GM18909 (cell line): ENCODE measurements at regions not wholly inside any gene's neighbourhood (a gene's known extent, or its start where the extent isn't known, plus 50 kb on each side); places are given as distances from the start of the nearest gene placed in this dataset.

ENCODE experiments used
- ATAC-seq: cut with Tn5 transposase; IDR thresholded peaks from one replicate; pipeline ENCODE4 v1.9.1; 2021; ENCODE audit warnings: mild to moderate bottlenecking; ENCODE audit not compliant: unreplicated experiment, poor library complexity

DNA sequence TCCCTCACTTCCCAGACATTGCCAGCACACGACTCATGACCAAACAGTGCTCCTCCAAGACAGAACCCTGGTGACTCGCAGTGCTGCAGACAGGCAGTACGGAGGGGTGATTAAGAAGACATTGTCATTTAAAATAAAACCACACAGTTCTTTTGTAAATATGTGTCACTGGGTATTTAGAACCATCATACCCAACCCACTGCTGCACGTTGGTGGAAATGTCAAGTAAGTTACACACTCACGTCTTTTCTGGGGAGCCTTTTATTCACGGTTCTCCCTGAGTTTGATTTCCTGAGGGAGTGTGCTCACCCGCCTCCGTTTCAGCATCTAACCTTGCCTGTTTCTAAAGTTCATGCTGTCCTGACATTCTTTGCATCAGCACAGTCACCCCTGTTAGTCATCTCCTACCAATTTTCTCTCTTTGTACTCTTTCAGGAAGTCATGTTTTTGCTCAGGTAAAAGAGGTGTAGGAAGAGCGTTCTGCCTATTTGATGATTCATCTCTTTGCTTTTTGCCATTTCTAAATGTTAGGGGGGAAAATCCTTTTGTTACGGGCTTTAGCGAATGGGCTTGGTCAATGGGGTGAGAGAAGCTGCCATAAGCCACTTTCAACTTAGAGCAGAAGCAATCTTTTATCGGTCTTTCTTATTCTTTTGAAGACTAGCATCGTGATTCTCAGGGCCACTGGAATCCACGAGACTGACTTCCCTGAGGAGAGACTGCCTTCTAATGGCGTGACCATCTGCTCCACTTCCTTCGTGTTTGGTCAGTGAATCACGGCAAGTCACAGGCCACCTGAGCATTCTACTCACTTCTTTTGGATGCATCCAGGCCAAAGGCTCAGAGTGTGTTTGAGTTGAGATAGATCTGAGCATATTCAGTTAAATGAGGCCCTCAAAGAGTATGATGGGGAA, 512.8 kb upstream of the JARID2 start:
- ATAC-seq: no peak

- no peak for ATAC-seq
Observed at GRCh38 chr6:14734052-14734415, 511.8 kb upstream of the JARID2 start.

GRCh38 chr6:14734416-14735340, 511.2 kb upstream of the JARID2 start:
- ATAC-seq: peak; percentile 86

GRCh38 chr6:14735956-14736486, 509.8 kb upstream of the JARID2 start:
- ATAC-seq: no peak

DNA sequence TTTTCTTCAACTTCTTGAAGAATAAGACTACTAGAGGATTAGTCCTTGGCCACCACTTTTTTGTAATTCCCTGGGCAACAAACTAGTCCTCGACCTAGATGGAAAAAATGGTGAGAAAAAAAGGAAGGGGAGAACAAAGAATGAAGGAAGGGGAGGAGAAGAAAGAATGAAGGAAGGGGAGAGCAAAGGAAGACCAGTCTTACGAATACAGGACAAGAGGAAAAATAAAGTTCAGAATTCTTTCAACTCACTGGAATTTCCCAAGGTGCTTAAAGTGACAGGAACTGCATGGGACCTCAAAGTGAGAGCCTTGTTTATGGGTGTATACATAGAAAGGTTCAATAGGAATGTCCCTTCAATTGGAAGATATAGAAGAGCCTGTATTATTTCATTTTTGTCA, 509.3 kb upstream of the JARID2 start:
- no peak for ATAC-seq

GRCh38 chr6:14738497-14738896, 507.4 kb upstream of the JARID2 start:
- no peak for ATAC-seq

DNA sequence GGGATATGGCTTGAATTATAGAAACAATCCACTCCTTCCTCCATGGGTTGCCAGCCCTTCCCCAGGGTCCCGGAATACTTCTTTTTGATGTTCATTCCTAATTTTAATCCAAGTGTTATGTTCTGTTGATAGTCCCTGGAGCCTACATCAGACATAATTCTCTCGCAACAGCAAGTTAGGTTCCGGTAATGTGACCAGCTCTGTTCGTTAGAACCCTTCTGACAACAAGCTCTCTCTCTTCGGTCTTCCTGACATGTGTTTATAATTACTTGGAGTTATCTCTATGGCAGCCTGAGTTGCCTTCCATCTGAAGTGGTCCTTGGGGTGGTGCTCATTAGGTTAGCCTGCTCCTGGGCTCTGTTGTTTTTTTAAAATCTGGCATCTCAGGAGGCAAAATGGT, 506.9 kb upstream of the JARID2 start:
- ATAC-seq: no peak

GRCh38 chr6:14739827-14740226, 506.0 kb upstream of the JARID2 start:
- no peak for ATAC-seq

- no peak for ATAC-seq
Observed at GRCh38 chr6:14742171-14742570, 503.7 kb upstream of the JARID2 start.

- ATAC-seq: no peak
Observed at GRCh38 chr6:14742680-14743079, 503.2 kb upstream of the JARID2 start.

DNA sequence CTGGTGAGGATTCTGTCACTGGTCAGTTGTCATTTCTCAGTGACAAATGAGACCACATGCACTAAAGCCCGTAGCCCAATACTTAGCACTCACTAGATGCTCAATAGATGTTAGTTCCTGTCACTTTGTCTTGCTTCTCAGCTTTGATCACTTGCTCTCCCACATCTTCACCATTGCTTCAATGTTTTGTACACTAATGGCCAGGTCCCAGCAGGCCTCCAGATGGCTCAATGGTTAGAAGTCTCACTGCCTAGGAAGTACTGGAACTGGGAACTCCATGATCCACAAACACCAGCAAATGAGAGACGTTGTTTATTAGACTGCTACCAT, 502.8 kb upstream of the JARID2 start:
- no peak for ATAC-seq

DNA sequence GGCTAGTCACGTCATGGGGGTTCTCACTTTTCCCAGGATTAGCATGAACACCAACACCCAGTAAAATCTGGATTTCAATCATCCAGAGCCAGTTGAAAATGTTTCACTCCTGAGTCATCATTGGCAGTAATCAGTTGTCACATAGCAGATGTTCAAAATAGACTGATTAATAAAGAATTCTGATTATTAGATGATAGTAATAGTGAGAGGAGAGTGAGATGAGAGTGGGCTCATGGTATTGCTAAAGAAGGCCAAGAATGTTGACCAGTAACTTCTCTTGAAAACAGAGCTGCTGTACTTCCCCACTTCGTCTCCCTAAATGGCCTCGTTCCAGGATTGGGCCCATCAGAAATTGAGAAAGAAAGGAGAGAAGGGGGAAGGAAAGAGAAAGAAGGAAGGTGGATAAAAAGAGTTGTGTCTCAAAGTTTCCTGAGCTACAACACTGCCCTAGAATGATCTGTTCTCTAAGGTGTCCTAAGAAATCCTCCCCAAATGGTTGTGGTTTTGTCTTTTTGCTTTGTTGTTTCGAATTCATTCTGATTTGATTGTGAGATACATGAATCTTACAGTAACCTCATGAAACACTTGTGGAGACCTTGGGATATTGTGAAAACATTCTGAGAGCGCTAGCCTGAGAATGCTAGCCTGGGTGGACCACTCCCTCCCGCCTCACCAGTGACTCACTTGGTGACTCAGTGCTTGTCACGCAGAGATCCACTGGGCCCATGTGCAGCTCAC, 502.2 kb upstream of the JARID2 start:
- no peak for ATAC-seq

DNA sequence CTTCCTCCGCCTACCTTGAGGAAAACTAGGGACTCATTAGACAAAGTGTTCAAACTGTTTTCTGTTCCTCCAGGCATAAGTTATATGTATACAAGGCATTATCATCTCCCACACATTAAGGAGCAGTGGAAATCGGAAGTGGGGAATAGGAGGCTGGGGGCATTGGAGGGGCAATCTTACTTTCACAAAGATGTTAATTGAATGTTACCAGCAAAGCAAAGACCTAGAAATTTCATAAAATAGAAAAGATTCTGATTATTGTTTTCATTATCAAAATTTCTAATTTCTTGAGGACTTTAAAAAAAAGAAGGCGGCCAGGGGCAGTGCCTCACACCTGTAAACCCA, 501.7 kb upstream of the JARID2 start:
- ATAC-seq: no peak

DNA sequence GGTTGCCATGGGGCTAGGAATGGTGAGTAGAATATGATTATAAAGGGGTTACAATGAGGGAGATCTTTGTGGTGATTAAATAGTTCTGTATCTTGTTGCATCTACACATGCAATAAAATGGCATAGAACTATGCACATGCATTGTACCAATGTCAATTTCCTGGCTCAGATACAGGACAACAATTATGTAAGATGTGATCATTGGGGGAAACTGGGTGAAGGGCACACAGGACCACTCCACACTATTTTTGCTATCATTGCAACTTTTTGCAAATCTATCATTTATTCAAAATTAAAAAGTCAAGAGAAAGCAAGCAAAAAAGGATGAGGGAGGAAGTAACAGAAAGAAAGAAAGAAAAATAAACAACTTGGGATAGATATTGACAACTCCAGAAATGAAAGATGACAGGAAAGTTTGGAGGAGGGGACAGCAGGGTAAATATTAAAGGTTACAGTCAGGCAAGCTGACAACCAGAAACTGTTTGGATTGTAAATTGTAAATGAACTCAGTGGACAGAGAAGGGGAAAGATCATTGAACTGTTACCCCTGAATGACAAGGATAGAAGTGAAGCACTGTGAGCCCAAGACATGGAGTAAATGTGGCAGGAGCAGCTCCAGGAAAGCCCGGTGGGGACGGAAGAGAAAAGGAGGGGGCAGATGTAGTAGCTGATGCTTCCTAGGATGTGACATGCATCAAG, 499.6 kb upstream of the JARID2 start:
- ATAC-seq: no peak

DNA sequence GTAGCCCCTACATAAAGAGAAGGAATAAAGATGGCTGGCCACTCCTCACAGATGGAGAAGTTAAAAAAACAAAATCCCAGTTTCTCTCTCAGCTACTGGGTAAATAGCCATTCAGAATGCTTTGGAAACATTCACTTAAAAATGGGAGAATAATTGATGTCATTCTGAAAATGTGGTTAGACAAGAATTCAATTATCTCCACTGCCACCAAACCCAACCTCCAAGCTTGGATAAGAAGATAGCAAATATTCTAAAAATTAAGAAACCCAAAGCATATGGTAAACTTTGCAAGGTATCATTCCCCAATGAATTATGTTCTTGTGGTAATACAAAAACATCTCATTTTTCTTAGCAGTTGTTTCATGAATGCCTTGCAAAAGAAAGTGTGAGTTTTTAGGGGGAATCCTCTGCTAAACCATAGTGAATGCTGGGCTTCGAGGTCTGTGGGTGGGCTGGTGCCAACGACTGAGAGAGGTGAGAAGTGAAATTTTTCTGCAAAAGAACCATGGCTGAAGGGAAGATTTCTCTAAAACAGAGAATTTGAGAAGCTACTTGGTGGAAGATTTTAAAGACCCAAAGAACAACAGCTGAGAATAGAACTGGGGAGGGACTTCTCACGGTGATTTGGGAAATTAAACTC, 497.9 kb upstream of the JARID2 start:
- no peak for ATAC-seq

DNA sequence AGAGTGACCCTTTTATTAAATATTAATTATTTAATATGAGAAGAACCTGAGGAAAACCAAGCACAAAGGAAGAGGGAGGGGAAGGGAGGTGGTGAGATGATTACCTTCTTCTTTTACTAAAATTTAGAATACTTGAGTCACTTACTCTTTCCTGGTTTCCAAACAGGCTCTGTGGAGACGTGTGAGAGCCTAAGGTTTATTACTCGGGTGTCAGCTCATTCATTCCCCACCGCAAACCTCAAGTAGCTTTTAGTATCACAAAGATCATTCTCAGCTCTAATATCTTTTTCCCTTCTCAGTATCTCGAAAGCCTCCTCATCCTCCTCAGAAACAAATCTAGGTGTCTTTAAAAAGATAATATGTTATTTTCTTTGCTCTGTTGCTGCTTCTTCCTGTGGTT, 497.2 kb upstream of the JARID2 start:
- no peak for ATAC-seq

DNA sequence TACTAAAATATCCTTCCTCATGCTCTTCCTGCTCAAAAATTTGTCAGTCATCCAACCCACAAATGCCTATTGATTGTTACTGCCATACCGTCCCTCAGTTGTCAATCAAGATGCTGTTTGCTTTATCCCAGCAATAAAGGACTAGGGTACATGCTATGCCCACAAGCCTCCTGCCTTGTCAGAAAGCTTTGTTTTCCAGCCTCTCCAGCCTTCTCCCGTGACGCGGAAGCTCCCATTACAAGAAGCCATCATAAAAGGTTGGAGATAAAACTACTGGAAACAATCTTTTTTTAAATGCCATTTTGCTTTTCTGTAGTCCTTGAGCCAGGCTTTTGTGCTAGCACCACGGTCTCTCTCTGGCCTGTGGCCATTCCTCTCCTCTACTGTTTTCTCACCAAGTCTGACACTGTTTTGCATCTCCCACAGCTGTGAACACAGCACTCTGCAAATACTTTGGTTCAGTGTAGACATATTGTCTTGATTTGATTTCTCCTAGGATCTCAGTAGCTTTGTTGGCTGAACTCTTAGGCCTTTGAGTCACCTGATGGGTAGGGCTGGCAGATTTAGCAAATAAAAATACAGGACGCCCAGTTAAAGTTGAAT, 495.7 kb upstream of the JARID2 start:
- ATAC-seq: no peak

- no peak for ATAC-seq
Observed at GRCh38 chr6:14751645-14752175, 494.2 kb upstream of the JARID2 start.
